Stimulated activated CD4-positive, alpha-beta T cell treated with anti-CD3 and anti-CD28 coated beads, TNF-alpha, amount 100 ng/mL, for 48 hours (primary cell): ENCODE measurements at regions not wholly inside any gene's neighbourhood (a gene's known extent, or its start where the extent isn't known, plus 50 kb on each side); places are given as distances from the start of the nearest gene placed in this dataset.

Experiments used
- DNase-seq, 3 donors: peaks; one replicate each; pipeline ENCODE4 v3.0.0-alpha.2; 2020; ENCODE audit warnings: low read depth in 3 of 3

- DNase-seq, result no peak
These were observed 269.3 kb upstream of the UBE2E2 start for GRCh38 chr3:22933841-22934116.

- no peak for DNase-seq
These were observed 268.1 kb upstream of the UBE2E2 start for GRCh38 chr3:22935040-22935439.

- DNase-seq, result no peak
These were observed 265.6 kb upstream of the UBE2E2 start for GRCh38 chr3:22937536-22937935.

- DNase-seq, result no peak
These were observed 264.4 kb upstream of the UBE2E2 start for GRCh38 chr3:22938739-22939138.

- no peak for DNase-seq
These were observed 263.8 kb upstream of the UBE2E2 start for GRCh38 chr3:22939349-22939748.

GRCh38 chr3:22940285-22940684 lies 262.8 kb upstream of the UBE2E2 start:
- DNase-seq, result no peak

- no peak for DNase-seq
These were observed 260.1 kb upstream of the UBE2E2 start for GRCh38 chr3:22942981-22943380.

GRCh38 chr3:22947851-22948250 lies 255.3 kb upstream of the UBE2E2 start:
- DNase-seq, result no peak

- DNase-seq, result no peak
These were observed 251.2 kb upstream of the UBE2E2 start for GRCh38 chr3:22951910-22952309.

GRCh38 chr3:22952860-22953259 lies 250.3 kb upstream of the UBE2E2 start:
- no peak for DNase-seq

- no peak for DNase-seq
These were observed 243.5 kb upstream of the UBE2E2 start for GRCh38 chr3:22959593-22959992.

GRCh38 chr3:22960105-22960984 lies 242.8 kb upstream of the UBE2E2 start:
- peak in 1 of 3 donors; percentile 6 for DNase-seq

- DNase-seq, result no peak
These were observed 240.9 kb upstream of the UBE2E2 start for GRCh38 chr3:22962244-22962643.

- DNase-seq, result no peak
These were observed 236.8 kb upstream of the UBE2E2 start for GRCh38 chr3:22966349-22966748.

- no peak for DNase-seq
These were observed 233.9 kb upstream of the UBE2E2 start for GRCh38 chr3:22969276-22969675.

GRCh38 chr3:22971497-22971896 lies 231.6 kb upstream of the UBE2E2 start:
- DNase-seq, result no peak

- DNase-seq, result no peak
These were observed 226.1 kb upstream of the UBE2E2 start for GRCh38 chr3:22977042-22977441.

GRCh38 chr3:22977650-22978289 lies 225.4 kb upstream of the UBE2E2 start:
- DNase-seq, result no peak

- DNase-seq, result no peak
These were observed 223.5 kb upstream of the UBE2E2 start for GRCh38 chr3:22979581-22979980.

- DNase-seq, result no peak
These were observed 222.8 kb upstream of the UBE2E2 start for GRCh38 chr3:22980346-22980745.

GRCh38 chr3:22981166-22981565 lies 222.0 kb upstream of the UBE2E2 start:
- no peak for DNase-seq

GRCh38 chr3:22981861-22982260 lies 221.3 kb upstream of the UBE2E2 start:
- no peak for DNase-seq

- no peak for DNase-seq
These were observed 220.0 kb upstream of the UBE2E2 start for GRCh38 chr3:22982981-22983587.
